ENCODE measurements at regions not wholly inside any gene's neighbourhood (a gene's known extent, or its start where the extent isn't known, plus 50 kb on each side); places are given as distances from the start of the nearest gene placed in this dataset.

DNA sequence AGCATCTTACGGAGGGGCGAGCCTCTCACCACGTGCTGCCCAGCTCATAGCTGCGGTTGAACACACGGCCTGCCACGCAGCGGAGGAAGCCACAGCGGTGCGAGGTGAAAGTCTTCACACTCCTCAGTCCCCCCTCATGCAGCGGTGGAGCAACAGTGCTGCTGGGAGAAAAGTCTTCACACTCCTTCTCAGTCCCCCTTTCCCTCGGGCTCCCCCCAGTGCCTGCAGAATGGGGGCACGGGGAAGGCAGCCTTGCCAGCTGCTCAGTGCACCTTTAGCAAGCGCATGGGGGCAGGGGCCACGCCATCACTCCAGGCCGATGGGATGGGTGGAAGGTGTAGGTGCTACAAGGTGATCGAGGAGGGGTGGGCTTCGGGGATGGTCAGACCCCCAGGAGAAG, 206.3 kb upstream of the TCERG1L start:
- Histone ChIP-seq H4K91ac (ENCODE audit: low read length) (no peak overlapping the region), H3K27ac (ENCODE audit: low read length, poor library complexity, severe bottlenecking) (no peak overlapping the region), H2BK15ac (ENCODE audit: low read depth, poor library complexity, severe bottlenecking) (no peak overlapping the region), H3K9me3 (ENCODE audit: control insufficient read depth, low read length) (peaks cover 3% of the 10 kb centered on the region), H3K27me3 (ENCODE audit: control insufficient read depth in 1 of 2, insufficient read depth in 1 of 2, low read length in 2 of 2) (peaks cover 0 to 15% of the 10 kb centered on the region in 2 experiments), H3K18ac (ENCODE audit: low read depth in 1 of 2, low read length in 2 of 2) (no peak overlapping the region), H3K4ac (ENCODE audit: low read depth in 1 of 2, low read length in 2 of 2) (no peak overlapping the region), H3K9ac (ENCODE audit: low read length) (no peak overlapping the region), H3K4me3 (ENCODE audit: insufficient read depth in 1 of 2, low read depth in 1 of 2, low read length in 2 of 2) (no peak overlapping the region), H2BK12ac (ENCODE audit: low read length in 2 of 2) (no peak overlapping the region), H2AFZ (ENCODE audit: low read depth, low read length) (no peak overlapping the region), H3K14ac (ENCODE audit: low read length in 2 of 2) (no peak overlapping the region), H3K79me1 (replicated peaks; ENCODE audit: low read length, poor library complexity, severe bottlenecking) (no peaks in the 10 kb centered on the region), H4K8ac (ENCODE audit: low read length) (no peak overlapping the region), H2BK5ac (ENCODE audit: low read depth, low read length, poor library complexity, severe bottlenecking) (no peak overlapping the region), H2AK5ac (ENCODE audit: low read length, severe bottlenecking) (no peak overlapping the region), H3K36me3 (ENCODE audit: control insufficient read depth in 1 of 2, insufficient read depth in 2 of 2, low read depth in 1 of 2, low read length in 2 of 2) (no peaks in the 10 kb centered on the region), H2BK120ac (ENCODE audit: low read depth, low read length) (no peak overlapping the region), H3K4me2 (ENCODE audit: low read length, poor library complexity, severe bottlenecking) (no peak overlapping the region), H3K23ac (ENCODE audit: low read length in 2 of 2) (no peak overlapping the region), H3K4me1 (ENCODE audit: control insufficient read depth, insufficient read depth, low read depth, low read length) (no peaks in the 10 kb centered on the region)
- 85% methylated on average over 17 of the region's 17 CpGs for WGBS
- DNase-seq, result no peak

DNA sequence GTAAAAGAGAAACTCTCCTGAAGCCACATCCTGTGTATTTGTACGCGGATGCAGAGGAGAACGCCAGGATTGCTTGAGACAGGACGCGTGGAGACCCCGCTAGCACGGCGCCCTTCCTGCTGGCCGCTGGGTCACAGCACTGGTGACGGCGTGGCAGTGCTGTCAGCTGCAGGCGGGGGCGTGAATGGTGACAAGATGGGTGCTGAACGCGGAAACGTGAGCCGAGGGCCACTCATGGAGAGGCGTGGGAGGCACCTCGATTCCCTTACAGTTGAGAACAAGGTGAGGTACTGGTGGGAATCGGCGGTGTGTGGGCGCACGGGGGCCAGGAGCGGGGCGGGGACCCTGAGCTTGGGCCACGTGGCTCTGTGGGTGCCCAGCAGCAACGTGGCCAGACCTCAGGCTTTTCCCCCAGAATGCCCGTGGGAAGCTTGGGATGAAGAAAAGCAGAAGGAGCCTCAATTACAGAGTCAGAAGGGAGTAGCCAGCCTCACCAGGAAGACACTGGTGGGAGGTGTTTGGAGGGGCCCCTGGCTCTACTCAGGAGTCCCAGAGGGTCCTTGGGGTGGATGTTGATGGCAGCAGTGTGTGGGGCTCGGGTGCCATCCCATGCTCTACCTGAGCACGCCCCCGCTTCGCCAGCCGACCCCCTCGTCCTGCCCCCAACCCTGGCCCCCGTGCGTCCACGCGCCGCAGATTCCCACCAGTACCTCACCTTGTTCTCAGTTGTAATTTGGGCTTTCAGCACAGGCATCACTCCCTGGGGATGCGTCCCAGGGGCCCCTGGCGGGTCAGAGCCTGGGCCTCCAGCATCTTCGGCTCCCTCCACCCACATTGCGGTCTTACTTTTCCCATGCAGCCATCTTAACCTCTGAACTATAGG, 208.4 kb upstream of the TCERG1L start:
- no peak overlapping the region for H2BK5ac ChIP-seq (ENCODE audit: low read depth, low read length, poor library complexity, severe bottlenecking)
- 85% methylated on average over 42 of the region's 43 CpGs for WGBS
- H3K18ac ChIP-seq (ENCODE audit: low read depth in 1 of 2, low read length in 2 of 2), result no peak overlapping the region
- H2BK12ac ChIP-seq (ENCODE audit: low read length in 2 of 2), result no peak overlapping the region
- H3K9ac ChIP-seq (ENCODE audit: low read length), result no peak overlapping the region
- H3K4me3 ChIP-seq (ENCODE audit: insufficient read depth in 1 of 2, low read depth in 1 of 2, low read length in 2 of 2), result no peak overlapping the region
- H3K4me1 ChIP-seq (ENCODE audit: control insufficient read depth, insufficient read depth, low read depth, low read length), result no peaks in the 10 kb centered on the region
- no peak overlapping the region for H3K4ac ChIP-seq (ENCODE audit: low read depth in 1 of 2, low read length in 2 of 2)
- H2BK15ac ChIP-seq (ENCODE audit: low read depth, poor library complexity, severe bottlenecking), result no peak overlapping the region
- no peaks in the 10 kb centered on the region for H3K36me3 ChIP-seq (ENCODE audit: control insufficient read depth in 1 of 2, insufficient read depth in 2 of 2, low read depth in 1 of 2, low read length in 2 of 2)
- H3K9me3 ChIP-seq (ENCODE audit: control insufficient read depth, low read length), result peaks cover 11% of the 10 kb centered on the region
- no peak for DNase-seq
- no peak overlapping the region for H3K4me2 ChIP-seq (ENCODE audit: low read length, poor library complexity, severe bottlenecking)
- no peak overlapping the region for H3K14ac ChIP-seq (ENCODE audit: low read length in 2 of 2)
- no peak overlapping the region for H4K91ac ChIP-seq (ENCODE audit: low read length)
- peaks cover 0 to 15% of the 10 kb centered on the region in 2 experiments for H3K27me3 ChIP-seq (ENCODE audit: control insufficient read depth in 1 of 2, insufficient read depth in 1 of 2, low read length in 2 of 2)
- H2BK120ac ChIP-seq (ENCODE audit: low read depth, low read length), result no peak overlapping the region
- no peak overlapping the region for H4K8ac ChIP-seq (ENCODE audit: low read length)
- H3K79me1 ChIP-seq (replicated peaks; ENCODE audit: low read length, poor library complexity, severe bottlenecking), result no peaks in the 10 kb centered on the region
- H3K27ac ChIP-seq (ENCODE audit: low read length, poor library complexity, severe bottlenecking), result no peak overlapping the region
- no peak overlapping the region for H2AFZ ChIP-seq (ENCODE audit: low read depth, low read length)
- H2AK5ac ChIP-seq (ENCODE audit: low read length, severe bottlenecking), result no peak overlapping the region
- no peak overlapping the region for H3K23ac ChIP-seq (ENCODE audit: low read length in 2 of 2)

DNA sequence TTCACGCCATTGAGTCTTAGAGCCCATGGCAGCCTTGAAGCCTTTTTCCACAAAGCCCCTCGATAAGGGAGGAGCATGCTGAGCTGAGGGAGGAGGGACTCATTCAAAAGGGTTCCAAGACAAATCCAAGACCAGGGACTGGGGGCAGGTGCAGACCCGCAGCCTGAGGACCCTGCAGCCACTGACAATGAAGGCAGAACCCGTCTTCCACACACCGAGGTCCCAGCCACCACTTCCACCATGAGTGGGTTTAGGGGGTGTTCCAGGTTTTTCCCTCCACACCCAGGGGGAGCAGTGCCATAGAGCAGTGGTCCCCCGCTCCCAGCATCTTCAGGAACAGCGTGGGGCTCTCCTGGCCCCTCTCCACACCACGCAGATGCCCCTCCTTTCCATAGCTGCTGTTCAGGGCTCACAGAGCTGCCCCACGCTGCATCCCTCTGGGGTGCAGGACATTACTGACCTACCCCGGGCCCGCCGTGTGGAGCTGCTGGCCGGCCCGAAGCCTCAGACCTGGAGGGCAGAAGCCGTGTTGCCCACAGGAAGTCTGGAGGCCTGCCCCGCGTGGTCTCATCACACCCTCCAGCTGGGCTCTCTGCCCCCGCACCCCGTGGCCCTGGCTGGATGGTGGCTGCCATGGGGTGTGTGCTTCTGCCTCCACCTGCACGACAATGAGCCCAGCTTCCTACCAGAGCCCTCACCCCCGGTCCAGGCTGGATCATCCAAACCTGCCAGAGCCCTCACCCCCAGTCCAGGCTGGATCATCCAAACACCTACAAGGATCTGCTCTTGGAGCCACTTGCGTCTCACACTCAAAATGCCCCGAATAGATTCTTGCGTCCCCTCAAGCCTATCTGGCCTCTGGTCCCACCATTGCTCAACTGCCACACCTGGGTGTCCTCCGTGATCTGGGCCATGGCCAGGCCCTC, 220.0 kb upstream of the TCERG1L start:
- Histone ChIP-seq H3K23ac (ENCODE audit: low read length in 2 of 2) (no peak overlapping the region), H3K4me2 (ENCODE audit: low read length, poor library complexity, severe bottlenecking) (no peak overlapping the region), H3K27me3 (ENCODE audit: control insufficient read depth in 1 of 2, insufficient read depth in 1 of 2, low read length in 2 of 2) (no peaks in the 10 kb centered on the region), H4K8ac (ENCODE audit: low read length) (no peak overlapping the region), H2BK12ac (ENCODE audit: low read length in 2 of 2) (no peak overlapping the region), H2AK5ac (ENCODE audit: low read length, severe bottlenecking) (no peak overlapping the region), H2AFZ (ENCODE audit: low read depth, low read length) (no peak overlapping the region), H3K36me3 (ENCODE audit: control insufficient read depth in 1 of 2, insufficient read depth in 2 of 2, low read depth in 1 of 2, low read length in 2 of 2) (peaks cover 0 to 3% of the 10 kb centered on the region in 2 experiments), H3K79me1 (replicated peaks; ENCODE audit: low read length, poor library complexity, severe bottlenecking) (no peaks in the 10 kb centered on the region), H2BK15ac (ENCODE audit: low read depth, poor library complexity, severe bottlenecking) (no peak overlapping the region), H3K4me1 (ENCODE audit: control insufficient read depth, insufficient read depth, low read depth, low read length) (no peaks in the 10 kb centered on the region), H2BK120ac (ENCODE audit: low read depth, low read length) (no peak overlapping the region), H2BK5ac (ENCODE audit: low read depth, low read length, poor library complexity, severe bottlenecking) (no peak overlapping the region), H3K9me3 (ENCODE audit: control insufficient read depth, low read length) (peaks cover 4% of the 10 kb centered on the region), H4K91ac (ENCODE audit: low read length) (no peak overlapping the region), H3K18ac (ENCODE audit: low read depth in 1 of 2, low read length in 2 of 2) (no peak overlapping the region), H3K4ac (ENCODE audit: low read depth in 1 of 2, low read length in 2 of 2) (no peak overlapping the region), H3K27ac (ENCODE audit: low read length, poor library complexity, severe bottlenecking) (no peak overlapping the region), H3K4me3 (ENCODE audit: insufficient read depth in 1 of 2, low read depth in 1 of 2, low read length in 2 of 2) (no peak overlapping the region), H3K9ac (ENCODE audit: low read length) (no peak overlapping the region), H3K14ac (ENCODE audit: low read length in 2 of 2) (no peak overlapping the region)
- no peak for DNase-seq
- 77% methylated on average over 23 of the region's 25 CpGs for WGBS

DNA sequence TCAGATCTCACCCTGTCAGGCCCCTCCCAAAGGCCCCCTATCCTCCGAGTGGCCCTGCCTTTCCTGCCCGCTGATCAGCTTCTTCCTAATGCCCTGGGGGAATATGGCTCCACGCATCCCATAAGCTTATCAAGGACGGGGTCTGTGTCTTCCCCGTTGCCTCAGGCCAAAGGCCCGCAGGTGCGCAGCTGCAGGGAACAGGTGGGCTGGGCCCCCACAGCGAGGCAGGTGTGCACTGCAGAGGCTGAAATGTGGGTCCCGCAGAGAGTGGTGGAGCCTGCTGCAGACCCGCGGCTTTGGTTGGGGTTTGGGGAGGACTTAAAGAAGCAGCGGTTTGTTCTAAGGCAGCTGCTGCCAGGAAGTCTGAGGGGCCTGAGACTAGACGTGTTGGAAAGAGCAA, 220.8 kb upstream of the TCERG1L start:
- Histone ChIP-seq H2BK12ac (ENCODE audit: low read length in 2 of 2) (no peak overlapping the region), H3K4me3 (ENCODE audit: insufficient read depth in 1 of 2, low read depth in 1 of 2, low read length in 2 of 2) (no peak overlapping the region), H2AFZ (ENCODE audit: low read depth, low read length) (no peak overlapping the region), H2AK5ac (ENCODE audit: low read length, severe bottlenecking) (no peak overlapping the region), H3K4me2 (ENCODE audit: low read length, poor library complexity, severe bottlenecking) (no peak overlapping the region), H3K36me3 (ENCODE audit: control insufficient read depth in 1 of 2, insufficient read depth in 2 of 2, low read depth in 1 of 2, low read length in 2 of 2) (peaks cover 0 to 3% of the 10 kb centered on the region in 2 experiments), H3K9ac (ENCODE audit: low read length) (no peak overlapping the region), H3K79me1 (replicated peaks; ENCODE audit: low read length, poor library complexity, severe bottlenecking) (no peaks in the 10 kb centered on the region), H3K9me3 (ENCODE audit: control insufficient read depth, low read length) (peaks cover 4% of the 10 kb centered on the region), H3K18ac (ENCODE audit: low read depth in 1 of 2, low read length in 2 of 2) (no peak overlapping the region), H3K23ac (ENCODE audit: low read length in 2 of 2) (no peak overlapping the region), H3K4ac (ENCODE audit: low read depth in 1 of 2, low read length in 2 of 2) (no peak overlapping the region), H4K91ac (ENCODE audit: low read length) (no peak overlapping the region), H2BK15ac (ENCODE audit: low read depth, poor library complexity, severe bottlenecking) (no peak overlapping the region), H3K14ac (ENCODE audit: low read length in 2 of 2) (no peak overlapping the region), H3K4me1 (ENCODE audit: control insufficient read depth, insufficient read depth, low read depth, low read length) (no peaks in the 10 kb centered on the region), H2BK120ac (ENCODE audit: low read depth, low read length) (no peak overlapping the region), H4K8ac (ENCODE audit: low read length) (no peak overlapping the region), H3K27ac (ENCODE audit: low read length, poor library complexity, severe bottlenecking) (no peak overlapping the region), H3K27me3 (ENCODE audit: control insufficient read depth in 1 of 2, insufficient read depth in 1 of 2, low read length in 2 of 2) (no peaks in the 10 kb centered on the region), H2BK5ac (ENCODE audit: low read depth, low read length, poor library complexity, severe bottlenecking) (no peak overlapping the region)
- DNase-seq, result no peak
- WGBS, result 89% methylated on average over 13 of the region's 13 CpGs
